ENCODE measurements at regions not wholly inside any gene's neighbourhood (a gene's known extent, or its start where the extent isn't known, plus 50 kb on each side); places are given as distances from the start of the nearest gene placed in this dataset.

DNA sequence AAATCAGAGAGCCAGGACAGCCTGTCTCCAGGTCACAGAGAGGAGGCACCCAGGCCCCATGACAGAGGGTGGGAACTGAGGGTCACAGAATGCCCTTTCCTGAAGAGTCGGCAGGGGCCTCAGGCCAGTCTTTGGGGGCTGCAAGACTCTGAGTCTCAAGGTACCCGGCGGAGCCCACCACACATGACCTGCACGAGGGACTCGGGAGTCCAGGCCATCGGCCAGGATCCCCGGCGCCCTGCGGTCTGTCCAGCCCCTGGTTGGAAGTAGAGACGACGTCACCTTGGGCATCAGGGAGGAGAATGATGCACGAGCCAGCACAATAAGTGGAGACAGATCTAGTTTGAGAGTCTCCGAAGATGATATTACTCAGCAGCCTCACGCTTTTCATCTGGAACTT, 234.7 kb upstream of the SDK2 start:
- Histone ChIP-seq H3F3A (ENCODE audit: low read length, unreplicated experiment) (no peaks in the 10 kb centered on the region), H3K4me1 (ENCODE audit: insufficient read depth, low read length) (no peaks in the 10 kb centered on the region), H3K4me2 (ENCODE audit: low read length) (no peak overlapping the region), H3K9ac (ENCODE audit: low read length) (no peak overlapping the region), H4K20me1 (ENCODE audit: low read length) (no peaks in the 10 kb centered on the region), H3K9me3 (ENCODE audit: low read length) (no peaks in the 10 kb centered on the region), H3K36me3 (ENCODE audit: low read depth, low read length) (no peaks in the 10 kb centered on the region), H3K27me3 (ENCODE audit: low read length) (peaks cover 54% of the 10 kb centered on the region), H3K4me3 (ENCODE audit: low read length) (no peak overlapping the region), H3K27ac (ENCODE audit: low read length) (no peak overlapping the region), H3K9me2 (replicated peaks; ENCODE audit: low read length) (no peaks in the 10 kb centered on the region), H2AFZ (ENCODE audit: low read length) (no peak overlapping the region), H3K79me2 (ENCODE audit: low read length) (no peaks in the 10 kb centered on the region)
- ChIA-PET POLR2A (ENCODE audit: unreplicated experiment) (no interaction called here), CTCF (no interaction called here)
- no peak for ATAC-seq
- intact Hi-C loops (cut with micrococcal nuclease) = no loop called here
- no peak for DNase-seq
- no TSS peak for BruUV-seq (replicated peaks)
- TF ChIP-seq, protein P1, sequence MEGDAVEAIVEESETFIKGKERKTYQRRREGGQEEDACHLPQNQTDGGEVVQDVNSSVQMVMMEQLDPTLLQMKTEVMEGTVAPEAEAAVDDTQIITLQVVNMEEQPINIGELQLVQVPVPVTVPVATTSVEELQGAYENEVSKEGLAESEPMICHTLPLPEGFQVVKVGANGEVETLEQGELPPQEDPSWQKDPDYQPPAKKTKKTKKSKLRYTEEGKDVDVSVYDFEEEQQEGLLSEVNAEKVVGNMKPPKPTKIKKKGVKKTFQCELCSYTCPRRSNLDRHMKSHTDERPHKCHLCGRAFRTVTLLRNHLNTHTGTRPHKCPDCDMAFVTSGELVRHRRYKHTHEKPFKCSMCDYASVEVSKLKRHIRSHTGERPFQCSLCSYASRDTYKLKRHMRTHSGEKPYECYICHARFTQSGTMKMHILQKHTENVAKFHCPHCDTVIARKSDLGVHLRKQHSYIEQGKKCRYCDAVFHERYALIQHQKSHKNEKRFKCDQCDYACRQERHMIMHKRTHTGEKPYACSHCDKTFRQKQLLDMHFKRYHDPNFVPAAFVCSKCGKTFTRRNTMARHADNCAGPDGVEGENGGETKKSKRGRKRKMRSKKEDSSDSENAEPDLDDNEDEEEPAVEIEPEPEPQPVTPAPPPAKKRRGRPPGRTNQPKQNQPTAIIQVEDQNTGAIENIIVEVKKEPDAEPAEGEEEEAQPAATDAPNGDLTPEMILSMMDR (conservative IDR thresholded peaks at IDR 0.05; ENCODE audit: low read depth, low read length) = no peak
- no peak for TF ChIP-seq EZH2phosphoT487 (IDR thresholded peaks at IDR 0.05; ENCODE audit: borderline replicate concordance, low read length)
- TF ChIP-seq EZH2 (IDR thresholded peaks at IDR 0.05; ENCODE audit: low read length, unreplicated experiment) = no peak

DNA sequence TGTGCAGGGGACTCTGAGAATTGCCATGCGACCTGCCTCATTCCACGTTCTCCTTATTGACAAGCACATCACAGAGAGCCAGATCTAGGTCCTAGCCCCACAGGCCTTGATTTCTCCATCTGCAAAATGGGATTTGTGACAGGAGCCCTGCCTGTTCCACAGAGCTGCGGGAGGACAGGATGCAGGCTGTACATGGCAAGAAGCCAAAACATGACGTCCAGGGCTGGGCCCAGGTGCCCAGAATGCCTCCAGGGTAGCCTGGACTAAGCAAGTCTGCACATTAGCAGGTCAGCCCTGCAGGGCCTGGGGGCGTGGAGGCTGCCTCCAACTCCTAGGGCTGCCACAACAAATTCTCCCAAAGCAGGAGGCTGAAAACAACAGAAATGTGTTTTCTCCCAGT, 235.7 kb upstream of the SDK2 start:
- no TSS peak for BruUV-seq (replicated peaks)
- peaks cover 54% of the 10 kb centered on the region for H3K27me3 ChIP-seq (ENCODE audit: low read length)
- no peaks in the 10 kb centered on the region for H3K9me2 ChIP-seq (replicated peaks; ENCODE audit: low read length)
- TF ChIP-seq EZH2 (IDR thresholded peaks at IDR 0.05; ENCODE audit: low read length, unreplicated experiment) = no peak
- no peak for TF ChIP-seq EZH2phosphoT487 (IDR thresholded peaks at IDR 0.05; ENCODE audit: borderline replicate concordance, low read length)
- H3F3A ChIP-seq (ENCODE audit: low read length, unreplicated experiment) = no peaks in the 10 kb centered on the region
- no peaks in the 10 kb centered on the region for H4K20me1 ChIP-seq (ENCODE audit: low read length)
- ChIA-PET POLR2A (ENCODE audit: unreplicated experiment) (no interaction called here), CTCF (no interaction called here)
- no peak overlapping the region for H2AFZ ChIP-seq (ENCODE audit: low read length)
- H3K36me3 ChIP-seq (ENCODE audit: low read depth, low read length) = no peaks in the 10 kb centered on the region
- H3K27ac ChIP-seq (ENCODE audit: low read length) = no peak overlapping the region
- no peak overlapping the region for H3K9ac ChIP-seq (ENCODE audit: low read length)
- intact Hi-C loops (cut with micrococcal nuclease) = no loop called here
- ATAC-seq (no peak), DNase-seq (no peak)
- H3K79me2 ChIP-seq (ENCODE audit: low read length) = no peaks in the 10 kb centered on the region
- H3K4me3 ChIP-seq (ENCODE audit: low read length) = no peak overlapping the region
- no peaks in the 10 kb centered on the region for H3K9me3 ChIP-seq (ENCODE audit: low read length)
- H3K4me1 ChIP-seq (ENCODE audit: insufficient read depth, low read length) = no peaks in the 10 kb centered on the region
- H3K4me2 ChIP-seq (ENCODE audit: low read length) = no peak overlapping the region

DNA sequence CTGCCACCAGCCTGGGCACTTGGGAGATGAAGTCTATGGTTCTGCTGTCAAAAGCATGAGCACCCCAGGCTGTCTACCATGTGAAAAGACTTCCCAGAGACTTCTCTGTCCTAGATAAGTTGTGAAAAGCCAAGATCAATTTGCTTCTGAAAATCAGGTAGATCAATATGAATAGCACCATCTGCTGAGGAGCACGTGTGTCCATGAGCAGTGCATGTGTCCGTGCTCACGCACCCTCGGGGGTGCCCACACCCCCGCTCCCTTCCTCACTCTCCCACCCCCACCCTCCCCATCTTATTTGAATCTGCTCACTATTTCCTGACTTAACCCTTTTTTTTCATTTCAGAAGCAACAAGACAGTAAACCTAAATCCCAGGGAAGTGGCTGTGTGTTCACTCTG, 238.3 kb upstream of the SDK2 start:
- Histone ChIP-seq H3K9me2 (replicated peaks; ENCODE audit: low read length) (no peaks in the 10 kb centered on the region), H4K20me1 (ENCODE audit: low read length) (no peaks in the 10 kb centered on the region), H3K27me3 (ENCODE audit: low read length) (peaks cover 43% of the 10 kb centered on the region), H3K9ac (ENCODE audit: low read length) (no peak overlapping the region), H3K4me3 (ENCODE audit: low read length) (no peak overlapping the region), H3K36me3 (ENCODE audit: low read depth, low read length) (no peaks in the 10 kb centered on the region), H3F3A (ENCODE audit: low read length, unreplicated experiment) (no peaks in the 10 kb centered on the region), H3K79me2 (ENCODE audit: low read length) (no peaks in the 10 kb centered on the region), H3K9me3 (ENCODE audit: low read length) (no peaks in the 10 kb centered on the region), H3K4me1 (ENCODE audit: insufficient read depth, low read length) (no peaks in the 10 kb centered on the region), H2AFZ (ENCODE audit: low read length) (no peak overlapping the region), H3K27ac (ENCODE audit: low read length) (no peak overlapping the region), H3K4me2 (ENCODE audit: low read length) (no peak overlapping the region)
- no peak for DNase-seq
- ChIA-PET POLR2A (ENCODE audit: unreplicated experiment) (no interaction called here), CTCF (no interaction called here)
- BruUV-seq (replicated peaks) = no TSS peak
- intact Hi-C loops (cut with micrococcal nuclease) = no loop called here
- TF ChIP-seq, protein P1 (conservative IDR thresholded peaks at IDR 0.05; ENCODE audit: low read depth, low read length) = no peak
- no peak for TF ChIP-seq EZH2phosphoT487 (IDR thresholded peaks at IDR 0.05; ENCODE audit: borderline replicate concordance, low read length)
- ATAC-seq = no peak

Data from PC-3 (cell line).